ENCODE measurements at regions not wholly inside any gene's neighbourhood (a gene's known extent, or its start where the extent isn't known, plus 50 kb on each side); places are given as distances from the start of the nearest gene placed in this dataset.

DNA sequence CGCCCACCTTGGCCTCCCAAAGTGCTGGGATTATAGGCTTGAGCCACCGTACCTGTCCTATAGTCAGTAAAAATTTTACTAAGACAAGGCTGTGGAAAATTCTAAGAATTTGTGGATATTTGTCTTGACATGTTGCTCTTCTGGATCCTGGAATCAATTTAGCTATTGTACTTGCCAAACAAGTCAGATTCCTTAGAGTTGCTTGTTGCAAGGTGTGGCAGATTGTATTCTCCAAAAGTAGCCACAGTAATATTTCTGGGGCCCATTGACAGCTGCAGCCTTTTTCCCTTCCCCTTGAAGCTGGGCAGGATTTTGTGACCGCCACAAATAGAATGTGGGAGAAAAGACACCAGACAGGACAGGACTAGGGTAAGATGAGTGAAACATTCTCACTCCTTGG is 98.8 kb upstream of the TMTC4 start:
- peaks cover 4% of the 10 kb centered on the region; the same call in 1 of the 2 replicates for H3K27me3 ChIP-seq (ENCODE audit: insufficient read depth, low read length)
- ChIA-PET POLR2A (no interaction called here), CTCF (no interaction called here)

More for the DNA sequence above, 98.8 kb upstream of the TMTC4 start:
- Histone ChIP-seq H3K4me1 (ENCODE audit: control insufficient read depth in 1 of 2, insufficient read depth in 2 of 2, low read length in 2 of 2) (no peaks in the 10 kb centered on the region), H2AFZ (ENCODE audit: low read depth, low read length, poor library complexity, severe bottlenecking) (no peak overlapping the region), H3K4me3 (replicated peaks in 1 of 2; ENCODE audit: low read depth in 1 of 2, low read length in 2 of 2) (no peak overlapping the region), H3K4me2 (ENCODE audit: low read length) (no peak overlapping the region), H4K20me1 (ENCODE audit: insufficient read depth) (no peaks in the 10 kb centered on the region), H3K79me2 (ENCODE audit: insufficient read depth, low read length) (no peaks in the 10 kb centered on the region), H3K9me2 (ENCODE audit: insufficient read depth) (no peaks in the 10 kb centered on the region), H3K9ac (ENCODE audit: low read length) (no peak overlapping the region), H3K9me3 (ENCODE audit: control insufficient read depth in 1 of 2, insufficient read depth in 1 of 2, low read depth in 1 of 2, low read length in 2 of 2) (no peaks in the 10 kb centered on the region), H3K36me3 (ENCODE audit: control insufficient read depth in 1 of 2, insufficient read depth in 2 of 2, low read length in 2 of 2) (no peaks in the 10 kb centered on the region), H3K27ac (ENCODE audit: low read depth, low read length) (no peak overlapping the region)
- RAD21 ChIA-PET (ENCODE audit: low non-redundant PET in 1 of 2, low total read pairs in 2 of 2, uncharacterized antibody in 2 of 2, unreplicated experiment in 2 of 2) = no interaction called here
- no peak for ATAC-seq
- TF ChIP-seq, protein P1, sequence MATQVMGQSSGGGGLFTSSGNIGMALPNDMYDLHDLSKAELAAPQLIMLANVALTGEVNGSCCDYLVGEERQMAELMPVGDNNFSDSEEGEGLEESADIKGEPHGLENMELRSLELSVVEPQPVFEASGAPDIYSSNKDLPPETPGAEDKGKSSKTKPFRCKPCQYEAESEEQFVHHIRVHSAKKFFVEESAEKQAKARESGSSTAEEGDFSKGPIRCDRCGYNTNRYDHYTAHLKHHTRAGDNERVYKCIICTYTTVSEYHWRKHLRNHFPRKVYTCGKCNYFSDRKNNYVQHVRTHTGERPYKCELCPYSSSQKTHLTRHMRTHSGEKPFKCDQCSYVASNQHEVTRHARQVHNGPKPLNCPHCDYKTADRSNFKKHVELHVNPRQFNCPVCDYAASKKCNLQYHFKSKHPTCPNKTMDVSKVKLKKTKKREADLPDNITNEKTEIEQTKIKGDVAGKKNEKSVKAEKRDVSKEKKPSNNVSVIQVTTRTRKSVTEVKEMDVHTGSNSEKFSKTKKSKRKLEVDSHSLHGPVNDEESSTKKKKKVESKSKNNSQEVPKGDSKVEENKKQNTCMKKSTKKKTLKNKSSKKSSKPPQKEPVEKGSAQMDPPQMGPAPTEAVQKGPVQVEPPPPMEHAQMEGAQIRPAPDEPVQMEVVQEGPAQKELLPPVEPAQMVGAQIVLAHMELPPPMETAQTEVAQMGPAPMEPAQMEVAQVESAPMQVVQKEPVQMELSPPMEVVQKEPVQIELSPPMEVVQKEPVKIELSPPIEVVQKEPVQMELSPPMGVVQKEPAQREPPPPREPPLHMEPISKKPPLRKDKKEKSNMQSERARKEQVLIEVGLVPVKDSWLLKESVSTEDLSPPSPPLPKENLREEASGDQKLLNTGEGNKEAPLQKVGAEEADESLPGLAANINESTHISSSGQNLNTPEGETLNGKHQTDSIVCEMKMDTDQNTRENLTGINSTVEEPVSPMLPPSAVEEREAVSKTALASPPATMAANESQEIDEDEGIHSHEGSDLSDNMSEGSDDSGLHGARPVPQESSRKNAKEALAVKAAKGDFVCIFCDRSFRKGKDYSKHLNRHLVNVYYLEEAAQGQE (IDR thresholded peaks at IDR 0.05; ENCODE audit: low read depth) = no peak
- TF ChIP-seq JUND (IDR thresholded peaks at IDR 0.05) = no peak
- TF ChIP-seq EZH2phosphoT487 (IDR thresholded peaks at IDR 0.05; ENCODE audit: borderline replicate concordance) = no peak
- no peak for TF ChIP-seq SRF (IDR thresholded peaks at IDR 0.05; ENCODE audit: low read depth)
- TF ChIP-seq, protein P2, sequence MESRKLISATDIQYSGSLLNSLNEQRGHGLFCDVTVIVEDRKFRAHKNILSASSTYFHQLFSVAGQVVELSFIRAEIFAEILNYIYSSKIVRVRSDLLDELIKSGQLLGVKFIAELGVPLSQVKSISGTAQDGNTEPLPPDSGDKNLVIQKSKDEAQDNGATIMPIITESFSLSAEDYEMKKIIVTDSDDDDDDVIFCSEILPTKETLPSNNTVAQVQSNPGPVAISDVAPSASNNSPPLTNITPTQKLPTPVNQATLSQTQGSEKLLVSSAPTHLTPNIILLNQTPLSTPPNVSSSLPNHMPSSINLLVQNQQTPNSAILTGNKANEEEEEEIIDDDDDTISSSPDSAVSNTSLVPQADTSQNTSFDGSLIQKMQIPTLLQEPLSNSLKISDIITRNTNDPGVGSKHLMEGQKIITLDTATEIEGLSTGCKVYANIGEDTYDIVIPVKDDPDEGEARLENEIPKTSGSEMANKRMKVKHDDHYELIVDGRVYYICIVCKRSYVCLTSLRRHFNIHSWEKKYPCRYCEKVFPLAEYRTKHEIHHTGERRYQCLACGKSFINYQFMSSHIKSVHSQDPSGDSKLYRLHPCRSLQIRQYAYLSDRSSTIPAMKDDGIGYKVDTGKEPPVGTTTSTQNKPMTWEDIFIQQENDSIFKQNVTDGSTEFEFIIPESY (IDR thresholded peaks at IDR 0.05; ENCODE audit: extremely low read depth, insufficient replicate concordance, low read length) = no peak
- TF ChIP-seq ZNF274 (IDR thresholded peaks at IDR 0.05; ENCODE audit: low read depth, low read length) = no peak
- no peak for TF ChIP-seq SIN3A (IDR thresholded peaks at IDR 0.05; ENCODE audit: low read depth)
- TF ChIP-seq FOSL1 (IDR thresholded peaks at IDR 0.05; ENCODE audit: low read depth) = no peak
- BruUV-seq (replicated peaks) = no TSS peak
- DNase-seq (ENCODE audit: low read depth, low spot score) = no peak
- intact Hi-C loops (cut with micrococcal nuclease) = no loop called here

All from HCT116 (cell line).